Jurkat, Clone E6-1 (cell line): ENCODE measurements at regions not wholly inside any gene's neighbourhood (a gene's known extent, or its start where the extent isn't known, plus 50 kb on each side); places are given as distances from the start of the nearest gene placed in this dataset.
"Not testable (repeated sequence)": the region's sequence is repeated elsewhere in the genome, so short reads cannot be mapped to it uniquely, and the experiment has no call there.

ENCODE experiments used
- DNase-seq: peaks from one replicate; pipeline ENCODE4 v3.0.0-alpha.2; 2011; ENCODE audit warnings: low read depth, low spot score
- H3K4me3 ChIP-seq: 2 replicates; pipeline ENCODE4 v1.5.1; 2011; ENCODE audit warnings: mild to moderate bottlenecking, low read length, control low read depth, moderate library complexity

DNA sequence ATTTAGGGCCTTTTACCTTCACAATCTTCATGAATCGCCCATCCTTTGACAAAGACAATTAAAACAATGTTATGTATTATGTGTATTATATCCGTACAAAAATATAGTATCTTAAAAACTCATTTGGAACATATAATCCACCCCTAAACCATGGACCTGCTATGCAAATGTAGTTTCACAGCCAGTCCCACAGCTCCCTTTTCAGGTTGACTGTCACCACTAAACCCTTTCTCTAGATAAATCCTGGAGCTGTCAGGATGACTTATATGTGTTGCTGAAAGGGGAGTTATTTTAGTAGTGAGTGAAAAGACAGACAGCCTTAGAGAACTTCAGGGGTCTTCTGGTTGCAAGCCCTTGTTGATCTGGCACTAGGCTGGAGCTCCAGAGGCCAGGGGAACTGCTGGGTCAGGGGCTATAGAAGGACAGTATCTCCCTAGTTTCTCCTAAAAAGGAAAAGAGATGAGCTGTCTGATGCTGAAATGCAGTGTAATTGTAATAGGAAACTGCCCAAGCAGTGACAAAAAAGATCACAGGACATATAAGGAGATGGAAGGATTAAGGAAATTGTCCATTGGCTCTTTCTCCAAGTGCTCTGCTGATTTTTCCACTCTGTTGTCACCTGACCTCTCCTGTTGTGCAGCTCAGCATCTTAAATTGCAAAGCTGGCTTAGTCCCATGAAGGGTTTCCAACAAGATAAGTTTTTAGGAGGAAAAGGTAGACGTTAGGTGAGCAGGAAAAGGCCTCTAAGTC is 127.7 kb downstream of the S1PR1 start:
- DNase-seq = no peak
- no peak overlapping the region for H3K4me3 ChIP-seq

DNA sequence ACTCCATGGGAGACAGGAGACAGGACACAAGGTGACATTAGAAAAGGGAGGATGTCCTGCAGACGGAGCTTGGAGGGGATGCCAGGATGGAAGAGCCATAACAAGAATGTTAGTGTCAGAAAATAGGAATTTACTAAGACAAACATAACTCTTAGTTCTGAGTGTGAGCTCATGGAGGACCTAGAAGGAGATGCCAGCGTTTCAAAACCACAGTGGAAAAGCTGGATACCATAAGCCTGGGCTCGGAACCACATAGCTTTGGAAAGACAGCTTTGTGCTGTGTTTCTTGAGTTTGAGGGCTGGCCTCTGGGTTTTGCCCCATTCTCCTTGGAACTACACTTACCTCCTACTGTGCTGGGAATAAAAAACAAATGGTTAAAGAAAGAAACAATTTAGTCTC is 128.4 kb downstream of the S1PR1 start:
- no peak for DNase-seq

DNA sequence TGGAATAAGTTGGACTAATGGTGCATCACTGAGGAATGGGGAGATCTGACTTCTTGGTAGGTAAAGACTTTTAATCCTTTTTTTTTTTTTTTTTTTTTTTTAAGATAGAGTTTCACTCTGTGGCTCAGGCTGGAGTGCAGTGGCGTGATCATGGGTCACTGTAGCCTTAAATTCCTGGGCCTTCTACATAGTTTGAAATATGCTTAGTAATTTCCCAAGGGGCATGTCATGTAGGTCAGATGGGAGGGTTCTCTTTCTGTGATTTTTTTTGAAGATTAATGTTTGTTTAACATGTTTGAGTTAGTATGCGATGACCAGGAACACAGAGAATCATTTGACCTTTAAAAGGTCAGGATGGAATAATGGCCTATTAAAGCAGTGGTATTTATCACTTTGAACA is 129.1 kb downstream of the S1PR1 start:
- no peak overlapping the region for H3K4me3 ChIP-seq
- no peak for DNase-seq

More for the DNA sequence above, 128.4 kb downstream of the S1PR1 start:
- no peak overlapping the region for H3K4me3 ChIP-seq

DNA sequence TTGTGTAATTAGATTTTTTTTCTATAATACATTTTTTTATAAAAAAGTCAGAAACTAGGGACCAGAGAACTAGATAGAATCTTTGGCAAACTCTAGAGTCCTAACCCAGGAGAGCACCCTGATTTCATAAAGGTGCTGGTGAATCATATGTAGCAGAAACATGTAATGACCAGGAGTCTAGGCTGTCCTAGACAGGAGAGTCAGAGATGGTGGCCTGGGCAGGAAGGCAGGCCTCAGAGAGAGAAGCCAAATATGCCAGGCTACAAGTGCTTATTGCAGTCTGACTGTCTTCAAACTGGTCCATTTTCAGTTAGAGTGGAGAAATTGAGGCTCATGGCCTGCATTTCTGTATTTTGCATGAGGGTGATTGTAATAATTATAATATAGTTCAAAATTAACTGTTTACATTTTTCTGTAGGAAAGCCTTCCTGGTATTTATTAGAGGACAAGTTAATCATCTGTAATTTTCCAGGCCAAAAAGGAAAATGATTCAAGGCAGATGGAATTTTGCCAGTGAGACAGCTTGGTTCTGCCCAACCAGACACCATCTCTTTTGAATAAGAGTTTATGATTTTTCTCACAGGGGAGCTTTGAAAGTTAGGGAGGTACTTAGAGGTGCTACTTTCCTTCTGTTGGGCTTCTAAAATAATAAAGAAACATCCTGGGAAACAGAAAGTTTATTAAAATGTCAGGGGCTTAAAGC is 129.8 kb downstream of the S1PR1 start:
- no peak overlapping the region for H3K4me3 ChIP-seq
- DNase-seq = no peak

DNA sequence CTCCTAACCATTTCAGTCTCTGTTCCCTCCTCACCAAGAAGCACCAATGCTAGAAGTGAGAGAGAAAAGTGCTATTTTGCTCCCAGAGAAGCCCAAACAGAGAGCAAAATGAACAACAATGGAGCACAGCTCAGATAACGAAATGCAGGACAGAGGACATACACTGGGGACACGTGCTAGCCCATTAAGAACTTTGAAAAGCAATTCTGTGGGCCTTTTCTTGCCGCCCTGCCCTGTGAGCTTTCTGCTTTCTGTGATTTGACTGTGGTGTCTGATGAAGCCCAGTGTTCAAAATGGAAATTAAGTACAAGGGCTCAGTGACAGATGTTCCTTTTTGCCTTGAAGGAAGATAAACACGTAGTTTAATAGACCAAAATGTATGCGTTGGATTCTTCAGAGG is 130.8 kb downstream of the S1PR1 start:
- no peak overlapping the region for H3K4me3 ChIP-seq
- no peak for DNase-seq

DNA sequence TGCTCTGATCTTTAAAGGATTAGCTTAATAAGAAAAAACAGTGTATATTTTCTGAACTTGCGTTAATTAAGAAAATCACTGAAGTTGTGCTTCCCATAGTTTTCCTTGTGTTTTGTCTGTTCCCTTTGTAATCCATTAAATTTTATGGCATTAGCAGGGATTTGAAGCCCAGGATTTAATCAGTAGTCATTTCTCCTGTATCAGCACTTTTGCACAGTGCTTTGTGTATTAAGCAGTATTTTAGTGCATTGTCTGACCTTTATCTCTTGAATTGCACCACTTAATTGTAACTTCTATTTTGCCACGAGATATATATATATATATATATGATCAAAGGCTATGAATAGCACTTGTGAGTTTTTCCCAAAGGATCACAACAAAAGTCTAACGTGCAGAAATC is 133.7 kb downstream of the S1PR1 start:
- no peak for DNase-seq
- no peak overlapping the region for H3K4me3 ChIP-seq

DNA sequence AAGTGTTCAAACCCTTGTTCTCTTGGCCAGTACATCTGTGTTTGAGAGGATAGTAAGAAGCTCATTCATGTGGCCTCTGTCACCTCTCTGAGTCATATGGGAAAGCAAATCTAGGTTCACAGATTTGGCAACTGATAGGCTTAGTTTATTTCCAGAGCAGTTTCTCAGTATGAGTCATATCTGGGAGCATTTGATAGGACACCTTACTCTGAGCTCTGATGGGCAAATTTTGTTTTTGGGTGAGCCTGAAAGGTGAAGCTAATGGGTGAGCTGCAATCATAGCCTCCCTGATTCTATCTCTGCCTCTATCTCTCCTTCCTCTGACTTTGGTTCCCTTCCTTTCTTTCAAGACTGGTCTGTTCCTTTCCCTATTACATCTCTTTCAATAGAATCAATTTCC is 134.4 kb downstream of the S1PR1 start:
- no peak overlapping the region for H3K4me3 ChIP-seq
- peak; percentile 45 for DNase-seq

DNA sequence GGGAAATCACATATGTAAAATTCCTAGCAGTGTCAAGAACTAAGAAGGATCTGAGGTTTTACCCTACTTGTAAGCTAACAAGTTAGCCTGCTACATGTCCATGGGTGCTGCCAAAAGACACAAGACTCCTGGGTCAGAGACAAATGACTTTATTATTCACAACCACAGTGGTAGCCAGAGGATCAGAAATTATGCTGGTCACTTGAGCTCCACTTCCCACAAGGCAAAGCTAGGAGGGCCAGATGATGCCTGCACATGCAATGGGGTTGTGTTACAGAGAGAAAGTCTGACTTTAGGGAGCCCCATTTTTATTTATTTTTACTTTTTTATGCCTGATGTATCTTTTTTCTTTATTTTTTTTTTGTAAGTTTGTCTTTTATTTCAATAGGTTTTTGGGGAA is 136.8 kb downstream of the S1PR1 start:
- no peak for DNase-seq
- no peak overlapping the region for H3K4me3 ChIP-seq

DNA sequence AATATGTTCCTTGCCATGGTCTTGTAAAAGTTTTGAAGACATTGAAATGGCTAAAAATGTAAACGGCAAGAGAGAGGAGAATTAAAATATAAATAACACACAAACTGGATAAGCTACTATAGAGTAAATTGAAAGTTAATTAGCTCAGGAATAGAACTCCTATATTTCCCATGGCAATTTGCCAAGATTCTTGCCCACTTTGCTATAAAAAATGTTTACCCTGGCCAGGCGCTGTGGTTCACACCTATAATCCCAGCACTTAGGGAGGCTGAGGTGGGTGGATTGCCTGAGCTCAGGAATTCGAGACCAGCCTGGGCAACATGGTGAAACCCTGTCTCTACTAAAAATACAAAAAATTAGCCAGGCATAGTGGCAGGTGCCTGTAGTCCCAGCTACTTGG is 138.6 kb downstream of the S1PR1 start:
- DNase-seq, H3K4me3 ChIP-seq: not testable (repeated sequence)

DNA sequence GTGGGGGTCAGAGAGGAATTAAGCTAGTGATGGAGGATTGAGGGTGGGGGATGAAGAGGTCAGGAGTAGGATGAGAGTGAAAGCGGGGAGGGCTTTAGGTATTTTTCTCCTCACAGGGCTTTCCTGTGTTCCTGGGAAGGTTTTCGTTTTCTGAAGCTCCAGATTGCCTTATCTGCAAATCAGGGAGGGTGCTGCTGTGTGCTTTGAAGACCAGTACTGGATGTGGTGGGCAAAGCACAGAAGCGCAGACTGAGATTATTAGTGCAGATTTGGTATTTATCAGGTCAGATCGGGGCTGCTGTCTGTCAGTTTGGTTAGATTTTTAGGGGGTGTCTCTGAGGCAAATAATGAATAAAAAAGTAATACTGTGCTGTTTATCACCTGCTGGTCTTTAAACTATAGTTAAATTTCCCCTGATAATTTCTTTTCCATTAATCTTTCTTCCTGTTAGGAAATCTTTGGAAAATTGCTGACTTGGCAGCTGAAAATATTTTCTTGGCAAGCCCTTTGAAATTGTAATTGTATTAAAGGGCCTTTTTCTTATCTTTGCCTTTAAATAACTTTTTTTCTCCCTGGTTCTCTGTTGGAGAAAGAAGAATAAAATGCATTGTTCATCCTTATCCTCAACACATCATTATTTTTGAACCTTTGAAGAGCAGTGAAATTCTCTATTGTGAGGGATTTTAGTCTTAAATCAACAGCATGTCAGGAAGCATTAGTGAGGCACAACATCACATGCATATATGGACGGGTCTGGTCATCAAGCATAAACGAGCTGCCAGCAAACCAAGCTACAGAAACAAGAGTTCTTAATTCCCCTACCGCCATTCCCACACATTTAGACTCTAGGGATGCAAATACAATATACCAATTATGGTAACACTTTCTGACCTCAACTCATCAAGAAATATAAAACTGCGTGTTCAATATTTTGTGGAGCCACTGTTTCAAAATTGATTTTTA is 139.6 kb downstream of the S1PR1 start:
- no peak overlapping the region for H3K4me3 ChIP-seq
- DNase-seq = no peak

DNA sequence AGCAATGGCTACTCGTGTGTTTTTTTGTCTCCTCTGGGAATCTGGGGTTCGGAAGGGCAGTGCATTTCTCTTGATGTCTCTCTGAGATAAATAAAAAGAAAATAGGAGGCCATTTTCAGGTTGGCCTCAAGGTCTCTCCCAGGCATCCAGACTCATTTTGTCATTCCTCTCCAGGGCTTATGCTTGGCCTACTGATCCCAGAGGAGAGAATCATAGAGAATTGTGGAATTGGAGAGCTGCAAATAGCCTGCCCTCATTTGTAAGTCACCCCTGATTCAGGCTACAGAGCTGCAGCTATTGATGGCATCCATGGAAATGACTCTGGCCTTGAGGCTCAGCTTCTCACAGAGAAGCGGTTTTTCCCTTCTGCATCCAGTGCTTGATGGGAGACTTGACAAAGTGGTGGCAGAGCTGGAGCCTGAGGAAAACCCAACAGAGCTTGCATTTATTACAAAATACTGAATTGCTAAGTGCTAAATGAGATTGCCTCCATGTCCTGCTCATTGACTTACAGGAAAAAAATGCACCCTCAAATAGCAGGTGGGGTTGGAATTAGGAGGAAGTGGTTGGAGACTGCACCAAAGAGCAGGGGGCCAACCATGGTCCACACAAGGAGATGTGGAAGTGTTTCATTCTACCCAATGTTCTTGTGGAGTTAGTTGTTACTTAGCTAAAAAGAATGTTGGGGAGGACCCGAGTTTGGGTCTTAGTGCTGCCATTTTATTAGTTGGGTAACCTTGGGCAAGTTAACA is 140.4 kb downstream of the S1PR1 start:
- no peak for DNase-seq
- no peak overlapping the region for H3K4me3 ChIP-seq

DNA sequence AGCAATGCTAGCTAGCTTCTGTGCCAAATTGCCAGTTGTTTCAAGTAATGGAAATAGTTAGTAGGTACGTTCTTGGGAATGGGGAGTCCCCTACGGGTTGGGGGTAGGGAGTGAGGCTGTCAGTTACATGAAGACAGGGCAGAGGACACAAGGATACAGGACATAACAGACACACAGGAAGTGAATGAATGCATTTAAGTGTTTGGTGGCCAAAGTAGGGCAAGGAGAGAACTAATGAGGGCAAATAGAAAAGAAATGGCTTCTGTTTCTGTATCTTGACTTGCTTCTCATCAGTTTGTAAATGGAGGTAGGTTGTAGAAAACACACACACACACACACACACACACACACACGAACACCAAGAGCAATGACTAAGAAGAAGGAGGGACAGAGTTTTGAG is 142.2 kb downstream of the S1PR1 start:
- no peak overlapping the region for H3K4me3 ChIP-seq
- no peak for DNase-seq

DNA sequence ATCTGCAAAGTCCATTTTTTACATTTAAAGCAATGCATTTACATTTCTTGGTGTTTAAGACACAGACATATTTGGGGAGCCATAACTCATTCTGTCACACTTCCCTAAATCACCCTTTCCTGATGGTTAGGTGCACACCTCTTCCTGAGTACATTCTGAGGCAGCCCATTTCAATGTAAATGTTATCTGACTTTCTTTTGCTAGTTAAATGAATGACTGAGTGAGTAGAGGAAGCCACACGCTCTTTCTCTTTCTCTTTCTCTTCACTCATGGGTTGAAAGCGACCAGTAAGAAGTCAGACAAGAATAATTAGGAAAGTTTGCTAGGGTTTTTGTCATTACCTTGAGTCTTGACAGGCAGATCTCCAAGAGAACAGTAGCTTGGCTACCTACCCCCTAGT is 143.1 kb downstream of the S1PR1 start:
- no peak for DNase-seq
- H3K4me3 ChIP-seq = no peak overlapping the region

DNA sequence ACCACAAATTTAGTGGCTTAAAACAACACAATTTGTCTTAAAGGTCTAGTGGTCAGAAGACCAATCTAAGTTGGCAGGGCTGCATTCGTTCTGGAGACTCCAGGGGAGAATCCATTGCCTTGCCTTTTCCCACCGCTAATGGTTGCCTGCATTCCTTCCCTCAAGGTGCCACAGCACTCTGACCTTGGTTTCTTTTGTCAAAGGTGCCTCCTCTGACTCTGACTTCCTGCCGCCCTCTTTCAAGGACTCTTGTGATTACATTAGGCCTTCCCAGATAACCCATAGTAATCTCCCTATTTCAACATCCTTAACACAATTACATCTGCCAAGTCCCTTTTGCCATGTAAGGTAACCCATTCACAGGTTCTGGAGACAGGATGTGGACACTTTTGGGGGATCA is 145.3 kb downstream of the S1PR1 start:
- no peak overlapping the region for H3K4me3 ChIP-seq
- peak; percentile 22 for DNase-seq

DNA sequence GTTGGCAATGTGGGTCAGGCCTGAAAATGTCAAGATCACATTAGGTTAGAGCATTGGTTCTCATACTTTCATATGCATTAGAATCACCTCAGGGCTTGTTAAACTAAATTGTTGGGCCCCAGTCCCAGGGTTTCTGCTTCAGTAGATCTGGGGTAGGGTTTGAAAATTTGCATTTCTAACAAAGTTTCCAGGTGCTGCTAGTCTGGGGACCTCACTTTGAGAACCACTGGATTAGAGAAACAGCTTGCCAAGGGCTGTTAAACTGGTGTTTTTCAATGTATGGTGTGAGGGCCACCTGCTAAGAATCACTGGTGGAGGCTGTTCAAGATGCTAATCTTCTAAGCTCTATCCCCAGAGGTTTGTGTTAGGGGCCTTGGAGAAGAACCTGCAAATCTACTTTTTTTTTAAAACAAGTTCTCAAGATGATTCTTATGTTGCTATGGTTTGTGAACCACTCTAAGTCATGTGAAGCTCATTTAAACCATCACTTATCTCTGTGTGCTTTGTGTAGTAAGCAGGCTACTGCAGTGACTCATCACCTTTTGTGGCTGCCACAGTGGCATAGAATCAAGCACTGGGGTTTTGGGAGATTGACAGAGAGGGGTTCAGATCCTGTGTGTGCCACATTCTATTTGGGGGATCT is 152.2 kb downstream of the S1PR1 start:
- peak; percentile 84 for DNase-seq
- H3K4me3 ChIP-seq = no peak overlapping the region

DNA sequence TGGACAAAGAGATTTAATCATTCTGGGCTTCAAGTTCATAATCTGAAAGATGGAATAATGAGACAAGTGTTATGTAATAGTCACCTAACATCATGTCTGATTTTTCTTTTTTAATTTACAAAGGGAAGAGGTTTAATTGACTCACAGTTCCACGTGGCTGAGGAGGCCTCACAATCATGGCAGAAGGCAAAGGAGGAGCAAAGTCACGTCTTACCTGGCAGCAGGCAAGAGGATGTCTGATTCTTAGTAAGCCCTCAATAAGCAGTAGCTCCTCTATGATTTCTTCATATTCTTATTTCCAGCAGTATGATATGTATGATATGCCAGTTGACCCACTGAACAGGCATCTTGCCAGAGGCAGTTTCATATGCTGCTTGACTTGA is 152.7 kb downstream of the S1PR1 start:
- DNase-seq = no peak
- H3K4me3 ChIP-seq = no peak overlapping the region

DNA sequence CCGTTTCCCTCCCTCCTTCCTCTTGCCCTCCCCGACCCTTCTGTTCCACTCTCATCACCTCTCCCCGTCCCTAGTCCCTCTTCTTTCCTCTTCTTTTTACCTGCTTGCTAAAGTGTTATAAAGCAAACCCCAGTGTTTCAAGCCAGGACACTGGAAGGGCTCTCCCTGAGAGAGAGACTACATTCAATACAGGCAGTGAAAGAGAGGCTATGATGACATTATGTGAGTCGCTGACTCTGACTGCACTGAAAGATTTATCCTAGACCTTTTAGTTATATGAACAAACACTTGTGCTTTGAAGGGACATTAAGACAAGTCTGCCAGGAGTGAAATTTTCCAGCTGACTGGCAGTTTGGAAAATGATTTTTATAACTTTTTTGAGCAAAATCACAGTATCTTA is 155.7 kb downstream of the S1PR1 start:
- no peak overlapping the region for H3K4me3 ChIP-seq
- no peak for DNase-seq

DNA sequence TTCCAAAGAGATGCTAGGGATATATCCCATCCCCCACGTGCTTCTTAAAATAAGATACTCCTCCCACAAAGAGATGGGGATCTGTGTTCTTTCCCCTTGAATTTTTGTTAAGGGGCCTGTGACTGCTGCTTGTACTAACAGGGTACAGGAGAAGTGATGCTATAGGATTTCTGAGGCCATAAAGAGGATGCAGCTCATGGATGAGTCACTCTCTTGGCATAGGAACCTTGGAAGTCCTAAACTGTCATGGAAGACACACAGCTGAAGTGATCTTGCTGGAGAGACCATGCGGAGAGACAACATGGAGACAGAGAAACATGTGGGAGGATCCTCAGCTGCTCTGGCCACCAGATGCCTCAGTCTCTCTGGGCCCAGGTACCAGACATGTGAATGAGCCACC is 157.2 kb downstream of the S1PR1 start:
- DNase-seq = no peak

DNA sequence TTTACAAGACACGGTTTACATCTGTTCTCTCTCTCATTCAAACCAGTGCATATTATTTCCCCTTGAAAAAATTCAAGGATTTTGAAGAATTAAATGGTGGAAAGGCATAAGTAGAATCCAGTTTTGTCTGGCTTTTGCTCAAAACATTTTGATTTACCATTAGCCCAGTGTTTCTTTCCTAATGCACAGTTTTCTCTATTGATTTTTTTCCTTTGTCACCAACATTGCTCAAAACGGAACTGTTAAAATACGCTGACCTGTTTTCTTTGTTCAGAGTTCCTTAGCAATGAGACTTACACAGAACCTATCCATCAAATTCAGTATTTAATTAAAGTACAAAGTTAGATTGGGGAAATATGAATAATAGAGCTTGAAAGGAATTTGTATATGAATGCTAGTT is 162.4 kb downstream of the S1PR1 start:
- no peak for DNase-seq
- no peak overlapping the region for H3K4me3 ChIP-seq

More for the DNA sequence above, 157.2 kb downstream of the S1PR1 start:
- H3K4me3 ChIP-seq = no peak overlapping the region
